ENCODE measurements at regions not wholly inside any gene's neighbourhood (a gene's known extent, or its start where the extent isn't known, plus 50 kb on each side); places are given as distances from the start of the nearest gene placed in this dataset.

DNA sequence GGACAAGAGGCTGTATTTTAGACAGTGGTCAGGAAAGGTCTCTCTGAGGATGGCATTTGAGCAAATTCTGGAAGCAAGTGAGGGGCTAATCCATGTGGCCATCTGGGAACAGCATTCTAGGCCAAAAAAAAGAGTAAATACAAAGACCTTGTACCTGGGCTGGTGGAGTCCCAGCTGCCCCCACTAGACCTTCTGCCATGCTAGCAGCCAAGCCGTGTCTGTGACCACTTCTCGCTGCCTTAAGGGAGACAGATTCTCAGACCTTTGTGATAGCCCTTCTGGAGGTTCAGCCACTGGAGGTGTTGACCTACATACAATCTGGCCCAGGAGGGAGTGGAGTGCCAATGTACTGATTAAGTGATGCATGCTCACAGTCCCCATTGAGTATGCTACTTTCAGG lies 506.2 kb downstream of the MID1IP1 start:
- ATAC-seq (ENCODE audit: low FRiP score) = no peak
- TF ChIP-seq, protein P1, sequence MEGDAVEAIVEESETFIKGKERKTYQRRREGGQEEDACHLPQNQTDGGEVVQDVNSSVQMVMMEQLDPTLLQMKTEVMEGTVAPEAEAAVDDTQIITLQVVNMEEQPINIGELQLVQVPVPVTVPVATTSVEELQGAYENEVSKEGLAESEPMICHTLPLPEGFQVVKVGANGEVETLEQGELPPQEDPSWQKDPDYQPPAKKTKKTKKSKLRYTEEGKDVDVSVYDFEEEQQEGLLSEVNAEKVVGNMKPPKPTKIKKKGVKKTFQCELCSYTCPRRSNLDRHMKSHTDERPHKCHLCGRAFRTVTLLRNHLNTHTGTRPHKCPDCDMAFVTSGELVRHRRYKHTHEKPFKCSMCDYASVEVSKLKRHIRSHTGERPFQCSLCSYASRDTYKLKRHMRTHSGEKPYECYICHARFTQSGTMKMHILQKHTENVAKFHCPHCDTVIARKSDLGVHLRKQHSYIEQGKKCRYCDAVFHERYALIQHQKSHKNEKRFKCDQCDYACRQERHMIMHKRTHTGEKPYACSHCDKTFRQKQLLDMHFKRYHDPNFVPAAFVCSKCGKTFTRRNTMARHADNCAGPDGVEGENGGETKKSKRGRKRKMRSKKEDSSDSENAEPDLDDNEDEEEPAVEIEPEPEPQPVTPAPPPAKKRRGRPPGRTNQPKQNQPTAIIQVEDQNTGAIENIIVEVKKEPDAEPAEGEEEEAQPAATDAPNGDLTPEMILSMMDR (IDR thresholded peaks at IDR 0.05) = no peak
- DNase-seq (ENCODE audit: low spot score) = no peak

DNA sequence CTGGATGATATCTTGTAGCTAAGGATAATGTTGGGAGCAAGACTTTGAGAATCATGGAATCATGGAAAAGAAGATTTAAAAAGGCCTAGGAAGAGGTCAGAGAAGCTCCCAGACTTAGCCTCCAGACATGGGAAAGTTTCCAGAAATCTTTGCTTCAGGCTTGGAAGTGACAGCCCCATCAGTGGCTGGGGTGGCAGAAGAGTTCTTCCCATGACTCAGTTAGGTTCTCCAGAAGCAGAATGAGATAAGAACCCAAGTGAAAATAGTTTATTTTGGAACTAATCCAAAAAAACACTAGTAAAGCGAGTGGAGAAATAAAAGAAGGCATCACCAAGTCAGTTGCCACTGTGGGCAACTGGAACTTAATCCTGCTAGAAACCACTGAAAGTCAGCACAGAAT lies 506.9 kb downstream of the MID1IP1 start:
- DNase-seq (ENCODE audit: low spot score) (no peak), ATAC-seq (ENCODE audit: low FRiP score) (no peak)
- TF ChIP-seq, protein P1 (IDR thresholded peaks at IDR 0.05) = no peak

DNA sequence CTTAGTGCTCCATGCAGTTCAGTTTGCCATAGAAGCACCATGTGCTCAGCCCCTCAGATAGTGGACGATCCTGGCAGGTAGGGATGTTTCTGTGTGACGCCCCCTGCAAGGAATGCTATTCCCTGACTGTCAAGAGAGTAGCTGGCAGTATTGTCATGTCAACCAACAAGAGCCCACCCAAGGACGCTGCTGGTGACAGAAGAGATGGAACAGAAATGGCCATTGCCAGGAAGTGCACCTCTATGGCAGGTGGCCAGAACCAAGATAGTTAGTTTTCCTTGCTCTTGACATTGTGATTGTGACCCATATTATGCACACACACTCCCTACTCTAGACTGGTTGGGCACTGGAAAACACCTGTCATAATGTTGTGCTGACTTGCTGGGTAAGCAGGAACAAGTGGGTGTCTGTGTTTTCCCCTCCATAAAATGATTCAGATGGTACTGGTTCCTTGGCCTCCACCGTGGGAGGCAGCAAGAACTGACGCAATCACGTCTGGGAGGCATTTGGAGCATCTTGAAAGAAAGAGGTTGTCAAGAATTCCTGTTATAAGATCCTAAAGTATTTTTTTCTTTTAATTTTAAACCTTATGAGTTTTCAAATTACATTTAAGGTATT lies 507.9 kb downstream of the MID1IP1 start:
- DNase-seq (ENCODE audit: low spot score) (no peak), ATAC-seq (ENCODE audit: low FRiP score) (peak; percentile 90)
- TF ChIP-seq, protein P1 (IDR thresholded peaks at IDR 0.05) = no peak

DNA sequence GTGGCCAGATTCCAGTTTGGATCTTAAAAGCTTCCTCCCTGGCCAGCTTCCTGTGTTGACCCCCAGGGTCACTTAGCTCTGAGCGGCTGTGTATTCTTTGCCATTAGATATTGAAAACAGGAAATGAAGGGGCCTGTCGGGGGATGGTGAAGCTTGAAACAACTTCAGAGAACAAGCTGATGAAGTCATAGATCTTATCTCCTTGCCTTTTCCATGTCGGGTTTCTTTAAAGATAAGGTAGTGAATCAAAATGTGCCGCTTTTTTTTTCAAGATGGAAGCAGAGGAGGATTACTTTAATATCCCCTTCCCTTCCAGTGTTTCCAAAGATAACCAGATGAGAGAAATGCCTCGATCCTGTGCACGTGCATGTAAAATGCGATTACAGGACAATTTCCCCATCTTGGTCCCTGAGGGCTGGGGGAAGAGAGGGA lies 508.5 kb downstream of the MID1IP1 start:
- ATAC-seq (ENCODE audit: low FRiP score) (no peak), DNase-seq (ENCODE audit: low spot score) (no peak)
- TF ChIP-seq, protein P1 (IDR thresholded peaks at IDR 0.05) = no peak

DNA sequence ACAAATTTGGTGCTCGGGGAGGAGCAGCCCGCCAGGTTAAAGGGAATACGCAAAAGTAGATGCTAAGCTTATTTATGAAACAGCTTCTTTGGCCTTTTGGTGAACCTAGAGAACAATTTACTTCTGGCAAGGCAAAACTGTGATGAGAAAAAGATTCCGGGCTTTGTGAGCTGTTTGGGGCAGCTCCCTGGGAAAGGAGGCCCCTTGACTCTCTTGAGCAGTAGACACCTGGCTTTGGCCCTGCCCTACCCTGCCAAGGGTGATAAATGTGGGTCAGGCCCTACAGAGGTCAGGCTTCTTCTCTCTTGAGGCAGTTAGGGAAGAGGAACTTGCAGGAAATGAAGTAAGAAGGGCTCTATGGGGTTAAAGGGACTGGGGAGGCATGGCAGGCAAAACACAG lies 509.6 kb downstream of the MID1IP1 start:
- DNase-seq (ENCODE audit: low spot score) = no peak
- no peak for ATAC-seq (ENCODE audit: low FRiP score)
- TF ChIP-seq, protein P1 (IDR thresholded peaks at IDR 0.05) = no peak

DNA sequence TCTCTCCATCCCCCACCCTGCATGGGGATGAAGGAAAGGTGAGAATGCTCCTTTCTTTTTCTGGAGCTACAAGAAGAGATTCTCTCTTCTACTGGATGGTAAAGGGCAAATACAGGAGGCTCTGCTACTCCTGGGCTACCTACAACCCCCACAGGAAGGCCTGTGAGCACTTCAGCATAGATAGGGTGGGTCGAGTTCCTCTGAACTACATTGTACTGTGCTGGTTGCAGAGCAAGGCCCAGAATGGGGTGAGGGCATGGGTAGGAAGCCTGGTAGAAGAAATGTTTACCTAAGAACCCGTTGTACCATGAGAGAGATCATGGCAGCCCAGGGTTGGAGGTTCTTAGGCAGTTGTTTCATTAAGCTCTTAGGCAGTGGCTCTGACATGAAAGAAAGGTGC lies 510.4 kb downstream of the MID1IP1 start:
- no peak for ATAC-seq (ENCODE audit: low FRiP score)
- no peak for DNase-seq (ENCODE audit: low spot score)
- TF ChIP-seq, protein P1 (IDR thresholded peaks at IDR 0.05) = no peak

DNA sequence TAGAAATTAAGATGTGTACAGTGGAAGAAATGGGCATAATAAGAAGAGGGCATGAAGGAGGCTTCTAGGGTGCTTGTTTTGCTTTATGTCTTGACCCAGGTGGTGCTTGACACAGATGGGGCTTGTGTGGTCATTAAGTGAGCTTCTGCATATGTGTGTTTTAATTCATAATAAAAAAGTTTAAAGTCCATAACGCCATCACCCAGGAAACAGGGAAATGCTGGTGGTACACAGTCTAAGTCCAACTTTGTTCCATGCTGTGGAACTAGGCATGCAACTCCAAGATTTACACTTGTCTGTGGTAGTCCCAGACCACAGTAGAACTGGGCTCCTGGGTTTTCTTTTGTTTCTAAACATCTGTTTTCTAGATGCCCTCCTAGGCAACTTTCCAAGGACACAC lies 511.9 kb downstream of the MID1IP1 start:
- TF ChIP-seq, protein P1 (IDR thresholded peaks at IDR 0.05) = no peak
- ATAC-seq (ENCODE audit: low FRiP score) (no peak), DNase-seq (ENCODE audit: low spot score) (no peak)
